Panc1 (cell line): ENCODE measurements at regions not wholly inside any gene's neighbourhood (a gene's known extent, or its start where the extent isn't known, plus 50 kb on each side); places are given as distances from the start of the nearest gene placed in this dataset.
A peak's percentile ranks its signal among the peaks of the same experiment; 100 is the strongest.

Source experiments
- ATAC-seq: fragments of 200-7000 bp; cut with Tn5 transposase; 2 replicates; pipeline ENCODE4 v1.9.1; 2020; ENCODE audit warnings: mild to moderate bottlenecking, moderate library complexity
- BruUV-seq: library from RNA; stranded (reverse); fragments of 400-500 nt; replicated peaks from 2 replicates; lab custom pipeline; 2021; lab: Mats Ljungman, UMichigan
- CTCF ChIA-PET: fragments of 300-600 bp; sonication (Branson Sonifier 250); formaldehyde crosslinking; loops from one replicate; lab custom pipeline; 2022; ENCODE audit warnings: antibody characterized with exemption; lab: Charles Lee
- POLR2A ChIA-PET: fragments of 300-600 bp; sonication (Branson Sonifier 250); formaldehyde crosslinking; loops from one replicate; lab custom pipeline; 2022; ENCODE audit warnings: antibody characterized with exemption; lab: Charles Lee
- DNase-seq: peaks from one replicate; pipeline ENCODE4 v3.0.0-alpha.2; 2010; ENCODE audit warnings: low read depth, low spot score
- H3K27ac ChIP-seq: 2 replicates; pipeline ENCODE4 v1.5.1; 2011; ENCODE audit warnings: mild to moderate bottlenecking, low read length, inconsistent platforms
- H3K27me3 ChIP-seq: fragments of 200-500 bp; sonication (Bioruptor generic); 2 replicates; pipeline ENCODE4 v1.6.0; 2014; ENCODE audit warnings: low read length, inconsistent platforms; ENCODE audit not compliant: control insufficient read depth, insufficient read depth
- H3K36me3 ChIP-seq: fragments of 200-500 bp; sonication (Bioruptor generic); 2 replicates; pipeline ENCODE4 v1.5.1; 2014; ENCODE audit warnings: inconsistent platforms, mild to moderate bottlenecking, low read length, moderate library complexity; ENCODE audit not compliant: control insufficient read depth, insufficient read depth
- H3K4me1 ChIP-seq: 2 replicates; pipeline ENCODE4 v1.5.1; 2011; ENCODE audit warnings: inconsistent platforms, mild to moderate bottlenecking, low read length, moderate library complexity; ENCODE audit not compliant: control insufficient read depth, insufficient read depth
- H3K4me3 ChIP-seq, 2 experiments: 2 replicates each; pipeline ENCODE4 v1.5.1; 2011 to 2012; ENCODE audit warnings: low read depth in 2 of 2, low read length in 2 of 2, mild to moderate bottlenecking in 2 of 2, inconsistent platforms in 1 of 2, moderate library complexity in 1 of 2
- H3K9me3 ChIP-seq: fragments of 200-500 bp; sonication (Bioruptor generic); 2 replicates; pipeline ENCODE4 v1.5.1; 2014; ENCODE audit warnings: low read depth, mild to moderate bottlenecking, inconsistent platforms, low read length, moderate library complexity; ENCODE audit not compliant: control insufficient read depth, insufficient read depth
- POLR2AphosphoS5 ChIP-seq: IDR thresholded peaks from 2 replicates; pipeline ENCODE4 v1.6.1; 2012; ENCODE audit warnings: mild to moderate bottlenecking, low read depth, low read length, moderate library complexity
- SIN3A ChIP-seq: IDR thresholded peaks from 2 replicates; pipeline ENCODE4 v1.6.1; 2012; ENCODE audit warnings: low read depth, mild to moderate bottlenecking, low read length, moderate library complexity, borderline replicate concordance; ENCODE audit not compliant: insufficient read depth
- TCF7L2 ChIP-seq: IDR thresholded peaks from 2 replicates; pipeline ENCODE4 v1.6.1; 2011; ENCODE audit warnings: mild to moderate bottlenecking, low read depth, low read length, inconsistent platforms
- in situ Hi-C: cut with HindIII; loops from 2 replicates; pipeline ENCODE4 v1.10.0; 2016; ENCODE audit warnings: low sequenced_read_pairs, low pct_unique_long_range_greater_than_20kb
- intact Hi-C: fragments of 100-400 bp; cut with micrococcal nuclease; formaldehyde crosslinking; loops from one replicate; pipeline ENCODE4 v1.10.0; 2022; ENCODE audit not compliant: unreplicated experiment
- TF ChIP-seq, protein P1 (sequence below): fragments of 450-650 bp; IDR thresholded peaks from 2 replicates; pipeline ENCODE4 v1.5.1; 2017; ENCODE audit warnings: mild to moderate bottlenecking
- TF ChIP-seq, protein P2 (sequence below), 2 experiments: IDR thresholded peaks; 2 replicates each; pipeline ENCODE4 v1.6.1; 2011 to 2012; ENCODE audit warnings: low read depth in 2 of 2, control low read depth in 1 of 2, low read length in 1 of 2, mild to moderate bottlenecking in 1 of 2, moderate library complexity in 1 of 2; ENCODE audit not compliant: insufficient read depth in 1 of 2

DNA sequence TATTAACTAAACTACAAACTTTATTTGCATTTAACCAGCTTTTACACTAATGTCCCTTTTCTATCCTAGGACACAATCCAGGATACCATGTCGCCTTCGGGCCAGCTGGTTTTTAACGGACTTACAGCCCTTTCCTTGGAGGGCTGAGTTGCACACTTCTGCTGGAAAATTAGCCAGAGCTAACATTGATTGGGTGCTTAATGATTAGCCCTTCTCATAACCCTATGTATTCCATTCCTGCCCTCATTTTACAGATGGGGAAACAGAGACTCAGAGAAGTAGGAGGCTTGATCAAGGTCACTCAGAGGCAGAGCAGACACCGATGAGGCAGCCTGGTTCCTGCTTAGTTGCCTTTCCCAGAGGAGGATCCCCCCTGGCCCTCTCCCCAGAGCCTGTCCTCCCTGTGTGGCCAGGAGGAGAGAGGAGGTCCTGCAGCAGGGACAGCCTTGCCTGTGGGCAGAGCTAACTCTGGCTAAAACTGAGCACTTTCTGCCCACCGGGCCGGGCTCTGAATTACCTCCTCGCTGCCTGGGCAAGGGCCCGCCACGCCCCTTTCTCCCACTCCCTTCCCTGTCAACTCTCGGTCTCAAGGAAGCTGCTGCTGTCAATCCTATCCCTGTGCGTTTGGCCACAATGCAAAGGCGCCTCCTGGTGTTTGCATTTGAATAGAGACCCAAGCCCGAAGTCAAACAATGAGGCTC is 59.6 kb upstream of the PAX6 start:
- Histone ChIP-seq H3K27me3 (0 out of 2 replicates have a peak, but pooled peaks cover 2% of the 10 kb centered on the region), H3K4me3 (no peak overlapping the region), H3K36me3 (no peaks in the 10 kb centered on the region), H3K27ac (no peak overlapping the region), H3K4me1 (peaks cover 9% of the 10 kb centered on the region; the same call in 1 of the 2 replicates), H3K9me3 (no peaks in the 10 kb centered on the region)
- BruUV-seq, result no TSS peak
- DNase-seq (peak; percentile 18), ATAC-seq (peak; percentile 84)
- in situ Hi-C loops, result no loop called here
- ChIA-PET CTCF (interaction anchor here (2.5 kb wide), 1 partner anchor 229 kb away, joined by 8 read pairs; no protein-coding TSS in a partner anchor), POLR2A (interaction anchor here (0.6 kb wide), 1 partner anchor 1076 kb away, joined by 3 read pairs; no protein-coding TSS in a partner anchor)
- no peak for TF ChIP-seq TCF7L2
- TF ChIP-seq, protein P1, sequence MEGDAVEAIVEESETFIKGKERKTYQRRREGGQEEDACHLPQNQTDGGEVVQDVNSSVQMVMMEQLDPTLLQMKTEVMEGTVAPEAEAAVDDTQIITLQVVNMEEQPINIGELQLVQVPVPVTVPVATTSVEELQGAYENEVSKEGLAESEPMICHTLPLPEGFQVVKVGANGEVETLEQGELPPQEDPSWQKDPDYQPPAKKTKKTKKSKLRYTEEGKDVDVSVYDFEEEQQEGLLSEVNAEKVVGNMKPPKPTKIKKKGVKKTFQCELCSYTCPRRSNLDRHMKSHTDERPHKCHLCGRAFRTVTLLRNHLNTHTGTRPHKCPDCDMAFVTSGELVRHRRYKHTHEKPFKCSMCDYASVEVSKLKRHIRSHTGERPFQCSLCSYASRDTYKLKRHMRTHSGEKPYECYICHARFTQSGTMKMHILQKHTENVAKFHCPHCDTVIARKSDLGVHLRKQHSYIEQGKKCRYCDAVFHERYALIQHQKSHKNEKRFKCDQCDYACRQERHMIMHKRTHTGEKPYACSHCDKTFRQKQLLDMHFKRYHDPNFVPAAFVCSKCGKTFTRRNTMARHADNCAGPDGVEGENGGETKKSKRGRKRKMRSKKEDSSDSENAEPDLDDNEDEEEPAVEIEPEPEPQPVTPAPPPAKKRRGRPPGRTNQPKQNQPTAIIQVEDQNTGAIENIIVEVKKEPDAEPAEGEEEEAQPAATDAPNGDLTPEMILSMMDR, result peak; percentile 87
- TF ChIP-seq, protein P2, sequence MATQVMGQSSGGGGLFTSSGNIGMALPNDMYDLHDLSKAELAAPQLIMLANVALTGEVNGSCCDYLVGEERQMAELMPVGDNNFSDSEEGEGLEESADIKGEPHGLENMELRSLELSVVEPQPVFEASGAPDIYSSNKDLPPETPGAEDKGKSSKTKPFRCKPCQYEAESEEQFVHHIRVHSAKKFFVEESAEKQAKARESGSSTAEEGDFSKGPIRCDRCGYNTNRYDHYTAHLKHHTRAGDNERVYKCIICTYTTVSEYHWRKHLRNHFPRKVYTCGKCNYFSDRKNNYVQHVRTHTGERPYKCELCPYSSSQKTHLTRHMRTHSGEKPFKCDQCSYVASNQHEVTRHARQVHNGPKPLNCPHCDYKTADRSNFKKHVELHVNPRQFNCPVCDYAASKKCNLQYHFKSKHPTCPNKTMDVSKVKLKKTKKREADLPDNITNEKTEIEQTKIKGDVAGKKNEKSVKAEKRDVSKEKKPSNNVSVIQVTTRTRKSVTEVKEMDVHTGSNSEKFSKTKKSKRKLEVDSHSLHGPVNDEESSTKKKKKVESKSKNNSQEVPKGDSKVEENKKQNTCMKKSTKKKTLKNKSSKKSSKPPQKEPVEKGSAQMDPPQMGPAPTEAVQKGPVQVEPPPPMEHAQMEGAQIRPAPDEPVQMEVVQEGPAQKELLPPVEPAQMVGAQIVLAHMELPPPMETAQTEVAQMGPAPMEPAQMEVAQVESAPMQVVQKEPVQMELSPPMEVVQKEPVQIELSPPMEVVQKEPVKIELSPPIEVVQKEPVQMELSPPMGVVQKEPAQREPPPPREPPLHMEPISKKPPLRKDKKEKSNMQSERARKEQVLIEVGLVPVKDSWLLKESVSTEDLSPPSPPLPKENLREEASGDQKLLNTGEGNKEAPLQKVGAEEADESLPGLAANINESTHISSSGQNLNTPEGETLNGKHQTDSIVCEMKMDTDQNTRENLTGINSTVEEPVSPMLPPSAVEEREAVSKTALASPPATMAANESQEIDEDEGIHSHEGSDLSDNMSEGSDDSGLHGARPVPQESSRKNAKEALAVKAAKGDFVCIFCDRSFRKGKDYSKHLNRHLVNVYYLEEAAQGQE (IDR thresholded peaks at IDR 0.05; ENCODE audit: insufficient read depth in 1 of 2, low read depth in 2 of 2, low read length in 1 of 2), result no peak
- intact Hi-C loops, result loop anchor here (1.0 to 5.0 kb wide), 4 partner anchors 230 to 634 kb away; no protein-coding TSS in a partner anchor

DNA sequence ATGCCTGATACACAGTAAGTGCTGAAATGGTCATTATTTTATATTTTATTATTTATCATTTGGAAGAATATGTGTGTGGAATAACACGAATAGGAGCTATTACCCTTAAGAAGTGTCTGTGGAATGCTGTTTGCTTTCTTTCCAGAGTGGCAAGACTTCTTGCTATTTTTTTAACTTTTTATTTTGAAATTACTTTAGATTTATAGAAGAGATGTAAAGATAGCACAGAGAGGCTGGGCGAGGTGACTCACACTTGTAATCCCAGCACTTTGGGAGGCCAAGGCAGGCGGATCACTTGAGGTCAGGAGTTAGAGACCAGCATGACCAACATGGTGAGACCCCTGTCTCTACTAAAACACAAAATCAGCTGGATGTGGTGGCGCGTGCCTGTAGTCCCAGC is 58.9 kb upstream of the PAX6 start:
- DNase-seq (no peak), ATAC-seq (no peak)
- POLR2A ChIA-PET, result interaction anchor here (0.6 kb wide), 1 partner anchor 1075 kb away, joined by 3 read pairs; no protein-coding TSS in a partner anchor

More for the DNA sequence above, 58.9 kb upstream of the PAX6 start:
- Histone ChIP-seq H3K4me1 (peaks cover 7% of the 10 kb centered on the region; the same call in 1 of the 2 replicates), H3K4me3 (no peak overlapping the region), H3K27me3 (0 out of 2 replicates have a peak, but pooled peaks cover under 1% of the 10 kb centered on the region), H3K36me3 (no peaks in the 10 kb centered on the region), H3K9me3 (no peaks in the 10 kb centered on the region), H3K27ac (no peak overlapping the region)
- TF ChIP-seq POLR2AphosphoS5, result no peak
- TF ChIP-seq, protein P2 (IDR thresholded peaks at IDR 0.05; ENCODE audit: insufficient read depth in 1 of 2, low read depth in 2 of 2, low read length in 1 of 2), result no peak
- TF ChIP-seq, protein P1, result no peak
- no peak for TF ChIP-seq SIN3A
- no peak for TF ChIP-seq TCF7L2
- in situ Hi-C loops (no loop called here), intact Hi-C loops (loop anchor here (2.0 to 5.0 kb wide), 3 partner anchors 229 to 473 kb away; no protein-coding TSS in a partner anchor)
- BruUV-seq, result no TSS peak
- CTCF ChIA-PET, result interaction anchor here (2.5 kb wide), 1 partner anchor 229 kb away, joined by 8 read pairs; no protein-coding TSS in a partner anchor
